A549 (cell line): ENCODE measurements at regions not wholly inside any gene's neighbourhood (a gene's known extent, or its start where the extent isn't known, plus 50 kb on each side); places are given as distances from the start of the nearest gene placed in this dataset.
"Not testable (repeated sequence)": the region's sequence is repeated elsewhere in the genome, so short reads cannot be mapped to it uniquely, and the experiment has no call there.

Source experiments
- ATAC-seq, 2 experiments: fragments of 200-7000 bp in 1 of 2; fragments of >200 bp in 1 of 2; cut with Nextera tagmentation in 1 of 2; cut with Tn5 transposase in 1 of 2; 3 replicates each; pipeline versions ENCODE4 v1.8.0 to v1.9.1; 2018 to 2020; ENCODE audit warnings: mild to moderate bottlenecking in 1 of 2, moderate library complexity in 1 of 2
- CTCF ChIA-PET: fragments of 300-600 bp; sonication (Branson Sonifier 250); formaldehyde crosslinking; extraction: SDS; loops from one replicate; lab custom pipeline; 2021; ENCODE audit warnings: antibody characterized with exemption, inconsistent platforms; lab: Yijun Ruan, JAX
- POLR2A ChIA-PET: fragments of 350-600 bp; formaldehyde crosslinking; extraction: SDS; loops from one replicate; lab custom pipeline; 2021; ENCODE audit warnings: antibody characterized with exemption, inconsistent platforms; lab: Yijun Ruan, JAX
- DNase-seq, 2 experiments: peaks; one replicate each; pipeline versions ENCODE4 v3.0.0 to v3.0.0-alpha.2; 2011 to 2016; ENCODE audit warnings: low read depth in 1 of 2, low spot score in 1 of 2
- FAIRE-seq: peaks from 2 replicates; lab custom pipeline; 2011; peaks lifted over from hg19 to GRCh38; lab: Jason Lieb, UNC
- H3K27ac ChIP-seq, 2 experiments: fragments of >200 bp; sonication (Bioruptor Twin); formaldehyde crosslinking; 3 replicates each; pipeline ENCODE4 v1.5.1; 2016 to 2017
- H3K4me1 ChIP-seq: fragments of >200 bp; sonication (Bioruptor Twin); formaldehyde crosslinking; 3 replicates; pipeline ENCODE4 v1.6.1; 2016
- H3K4me2 ChIP-seq: fragments of >200 bp; sonication (Bioruptor Twin); formaldehyde crosslinking; 3 replicates; pipeline ENCODE4 v1.6.1; 2016
- H3K4me3 ChIP-seq: fragments of >200 bp; sonication (Bioruptor Twin); formaldehyde crosslinking; 3 replicates; pipeline ENCODE4 v1.5.1; 2016
- H3K9me3 ChIP-seq: fragments of >200 bp; sonication (Bioruptor Twin); formaldehyde crosslinking; 3 replicates; pipeline ENCODE4 v1.6.1; 2016
- ATOH8 ChIP-seq: fragments of 250-450 bp; sonication (Bioruptor Pico); IDR thresholded peaks from 2 replicates; pipeline ENCODE4 v1.5.0; 2020; ENCODE audit warnings: low read depth, mild to moderate bottlenecking, moderate library complexity
- CHD2 ChIP-seq: fragments of 150-350 bp; IDR thresholded peaks from 2 replicates; pipeline ENCODE4 v1.6.1; 2014; ENCODE audit warnings: low read length; ENCODE audit not compliant: partially characterized antibody
- CHD4 ChIP-seq: fragments of 200-600 bp; sonication (generic); IDR thresholded peaks from 2 replicates; pipeline ENCODE4 v1.6.1; 2016; ENCODE audit warnings: antibody characterized with exemption, mild to moderate bottlenecking, borderline replicate concordance
- EHF ChIP-seq: fragments of 250-450 bp; sonication (Bioruptor Pico); IDR thresholded peaks from 2 replicates; pipeline ENCODE4 v1.5.0; 2020; ENCODE audit warnings: mild to moderate bottlenecking
- EP300 ChIP-seq, 2 experiments: fragments of >200 bp; sonication (Bioruptor Twin); formaldehyde crosslinking; IDR thresholded peaks; 2 replicates in 1 of 2; 3 replicates in 1 of 2; pipeline ENCODE4 v1.6.1; 2016 to 2017
- ESRRA ChIP-seq: fragments of 150-350 bp; IDR thresholded peaks from 2 replicates; pipeline ENCODE4 v1.6.1; 2014; ENCODE audit warnings: mild to moderate bottlenecking, low read length, borderline replicate concordance
- FOSL2 ChIP-seq, 2 experiments: fragments of 450-650 bp in 1 of 2; fragments of >200 bp in 1 of 2; sonication (Bioruptor Twin) in 1 of 2; formaldehyde crosslinking; IDR thresholded peaks; 2 replicates each; pipeline versions ENCODE4 v1.5.0 to v1.6.1; 2016 to 2020; ENCODE audit warnings: mild to moderate bottlenecking in 1 of 2, moderate library complexity in 1 of 2
- HEYL ChIP-seq: fragments of 250-450 bp; sonication (Bioruptor Pico); IDR thresholded peaks from 2 replicates; pipeline ENCODE4 v1.8.0; 2021; ENCODE audit warnings: mild to moderate bottlenecking, moderate library complexity
- HMGXB4 ChIP-seq: fragments of 250-450 bp; sonication (Bioruptor Pico); IDR thresholded peaks from 2 replicates; pipeline ENCODE4 v1.5.0; 2021; ENCODE audit warnings: mild to moderate bottlenecking, moderate library complexity, borderline replicate concordance
- HOXA7 ChIP-seq: fragments of 250-450 bp; sonication (Bioruptor Pico); IDR thresholded peaks from 2 replicates; pipeline ENCODE4 v1.5.0; 2020; ENCODE audit warnings: mild to moderate bottlenecking, moderate library complexity
- HOXB13 ChIP-seq: fragments of 250-450 bp; sonication (Bioruptor Pico); IDR thresholded peaks from 2 replicates; pipeline ENCODE4 v1.5.0; 2020; ENCODE audit warnings: low read depth, mild to moderate bottlenecking, moderate library complexity
- JUNB ChIP-seq: fragments of >200 bp; sonication (Bioruptor Twin); formaldehyde crosslinking; IDR thresholded peaks from 2 replicates; pipeline ENCODE4 v1.6.1; 2016
- MAZ ChIP-seq: fragments of 150-350 bp; IDR thresholded peaks from 2 replicates; pipeline ENCODE4 v1.6.1; 2014; ENCODE audit warnings: antibody characterized with exemption, low read depth, low read length, borderline replicate concordance
- NFE2L2 ChIP-seq: fragments of 150-350 bp; conservative IDR thresholded peaks from 2 replicates; pipeline ENCODE4 v1.6.1; 2014; ENCODE audit warnings: low read length
- RAD21 ChIP-seq, 2 experiments: fragments of >200 bp in 1 of 2; sonication (Bioruptor Twin) in 1 of 2; formaldehyde crosslinking in 1 of 2; IDR thresholded peaks in 1 of 2; conservative IDR thresholded peaks in 1 of 2; 2 replicates in 1 of 2; 3 replicates in 1 of 2; pipeline ENCODE4 v1.6.1; 2012 to 2018; ENCODE audit warnings: inconsistent platforms in 1 of 2
- RNF2 ChIP-seq: fragments of 200-600 bp; sonication (generic); IDR thresholded peaks from 2 replicates; pipeline ENCODE4 v1.6.1; 2016; ENCODE audit warnings: low read depth, mild to moderate bottlenecking, antibody characterized with exemption, moderate library complexity, borderline replicate concordance
- TP53 ChIP-seq: fragments of 250-450 bp; sonication (Bioruptor Pico); IDR thresholded peaks from 2 replicates; pipeline ENCODE4 v1.5.0; 2021; ENCODE audit warnings: mild to moderate bottlenecking, moderate library complexity
- ZC3H11A ChIP-seq: fragments of 450-650 bp; IDR thresholded peaks from 2 replicates; pipeline ENCODE4 v1.6.1; 2014; ENCODE audit warnings: antibody characterized with exemption, mild to moderate bottlenecking
- ZSCAN20 ChIP-seq: fragments of 250-450 bp; sonication (Bioruptor Pico); IDR thresholded peaks from 2 replicates; pipeline ENCODE4 v1.8.0; 2022; ENCODE audit warnings: mild to moderate bottlenecking, moderate library complexity
- WGBS: methylation state at CpG from one replicate; pipeline ENCODE4 v1.1.6; 2017; ENCODE audit errors: missing lambda C conversion rate; 5-methylcytosine and 5-hydroxymethylcytosine counted together
- TF ChIP-seq, protein P1 (sequence below): IDR thresholded peaks from 2 replicates; pipeline ENCODE4 v1.6.1; 2012; ENCODE audit warnings: low read depth, borderline replicate concordance
- TF ChIP-seq, protein P2 (sequence below): IDR thresholded peaks from 2 replicates; pipeline ENCODE4 v1.6.1; 2012

DNA sequence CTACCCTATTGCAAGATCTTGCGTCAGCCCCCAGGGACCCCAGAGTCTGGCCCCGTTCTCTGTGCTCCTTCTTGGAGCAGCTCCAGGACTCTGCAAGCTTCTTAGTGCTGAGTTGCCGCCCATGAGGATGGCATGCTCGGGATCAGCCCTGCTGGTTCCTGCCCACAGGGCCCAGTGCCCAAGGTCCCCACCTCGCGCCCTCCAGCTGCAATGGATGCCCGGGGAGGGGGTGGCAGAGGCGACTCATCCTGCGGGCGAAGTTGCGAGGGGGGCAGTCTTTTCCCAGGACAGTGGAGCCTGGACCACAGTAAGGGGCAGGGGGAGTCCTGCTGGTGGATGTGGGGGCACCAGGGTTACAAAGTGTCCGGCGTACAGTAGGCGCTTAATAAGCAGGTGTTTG is 261.9 kb downstream of the BCL2 start:
- Histone ChIP-seq H3K27ac (no peak overlapping the region), H3K4me2 (no peak overlapping the region), H3K4me1 (no peaks in the 10 kb centered on the region), H3K9me3 (no peaks in the 10 kb centered on the region), H3K4me3 (no peak overlapping the region)
- FAIRE-seq, result no peak
- TF ChIP-seq ESRRA (no peak), CHD4 (no peak)
- TF ChIP-seq, protein P1, sequence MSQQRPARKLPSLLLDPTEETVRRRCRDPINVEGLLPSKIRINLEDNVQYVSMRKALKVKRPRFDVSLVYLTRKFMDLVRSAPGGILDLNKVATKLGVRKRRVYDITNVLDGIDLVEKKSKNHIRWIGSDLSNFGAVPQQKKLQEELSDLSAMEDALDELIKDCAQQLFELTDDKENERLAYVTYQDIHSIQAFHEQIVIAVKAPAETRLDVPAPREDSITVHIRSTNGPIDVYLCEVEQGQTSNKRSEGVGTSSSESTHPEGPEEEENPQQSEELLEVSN, result no peak
- no peak for ATAC-seq
- WGBS, result 94% methylated on average over 3 of the region's 14 CpGs
- ChIA-PET CTCF (interaction anchor here (0.6 to 1.2 kb wide), 3 partner anchors 12 to 261 kb away, joined by 3 read pairs; no protein-coding TSS in a partner anchor), POLR2A (no interaction called here)
- no peak for DNase-seq

GRCh38 chr18:63054901-63055584 is 264.5 kb downstream of the BCL2 start:
- CTCF ChIA-PET, result no interaction called here
- DNase-seq (no peak), ATAC-seq (no peak), FAIRE-seq (no peak)
- no peaks in the 10 kb centered on the region for H3K4me1 ChIP-seq
- H3K4me3 ChIP-seq, result no peak overlapping the region
- POLR2A ChIA-PET, result no interaction called here
- 9% methylated on average over 3 of the region's 3 CpGs for WGBS
- no peaks in the 10 kb centered on the region for H3K9me3 ChIP-seq
- H3K4me2 ChIP-seq, result no peak overlapping the region
- H3K27ac ChIP-seq, result no peak overlapping the region
- no peak for TF ChIP-seq ATOH8 (CRISPR knock-in tag)
- no peak for TF ChIP-seq FOSL2 (IDR thresholded peaks at IDR 0.05)
- TF ChIP-seq FOSL2 (CRISPR knock-in tag; IDR thresholded peaks at IDR 0.05), result no peak
- no peak for TF ChIP-seq HMGXB4
- no peak for TF ChIP-seq HEYL (CRISPR knock-in tag)
- no peak for TF ChIP-seq ZSCAN20 (CRISPR knock-in tag)
- TF ChIP-seq JUNB, result no peak
- no peak for TF ChIP-seq RAD21 (conservative IDR thresholded peaks at IDR 0.05 in 1 of 2, IDR thresholded peaks at IDR 0.05 in 1 of 2)
- TF ChIP-seq HOXB13, result no peak
- no peak for TF ChIP-seq HOXA7
- TF ChIP-seq TP53 (CRISPR knock-in tag), result no peak
- TF ChIP-seq RNF2, result no peak
- TF ChIP-seq EP300 (IDR thresholded peaks at IDR 0.05), result no peak
- TF ChIP-seq ESRRA, result no peak
- TF ChIP-seq CHD2, result no peak
- TF ChIP-seq ZC3H11A, result no peak
- no peak for TF ChIP-seq NFE2L2
- TF ChIP-seq, all 56 proteins: peak for 0

GRCh38 chr18:63051928-63052327 is 267.6 kb downstream of the BCL2 start:
- no peak for TF ChIP-seq MAZ
- TF ChIP-seq, protein P2, sequence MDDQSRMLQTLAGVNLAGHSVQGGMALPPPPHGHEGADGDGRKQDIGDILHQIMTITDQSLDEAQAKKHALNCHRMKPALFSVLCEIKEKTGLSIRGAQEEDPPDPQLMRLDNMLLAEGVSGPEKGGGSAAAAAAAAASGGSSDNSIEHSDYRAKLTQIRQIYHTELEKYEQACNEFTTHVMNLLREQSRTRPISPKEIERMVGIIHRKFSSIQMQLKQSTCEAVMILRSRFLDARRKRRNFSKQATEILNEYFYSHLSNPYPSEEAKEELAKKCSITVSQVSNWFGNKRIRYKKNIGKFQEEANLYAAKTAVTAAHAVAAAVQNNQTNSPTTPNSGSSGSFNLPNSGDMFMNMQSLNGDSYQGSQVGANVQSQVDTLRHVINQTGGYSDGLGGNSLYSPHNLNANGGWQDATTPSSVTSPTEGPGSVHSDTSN, result no peak
- TF ChIP-seq EHF, result no peak
- CTCF ChIA-PET, result interaction anchor here (0.6 kb wide), 1 partner anchor 39 kb away, joined by 3 read pairs; no protein-coding TSS in a partner anchor
- DNase-seq, result no peak
- Histone ChIP-seq H3K4me2 (no peak overlapping the region), H3K4me3 (no peak overlapping the region), H3K9me3 (no peaks in the 10 kb centered on the region), H3K27ac (no peak overlapping the region), H3K4me1 (no peaks in the 10 kb centered on the region)
- FAIRE-seq, result no peak
- WGBS, result 2% methylated on average over 3 of the region's 3 CpGs
- no peak for ATAC-seq
- POLR2A ChIA-PET, result no interaction called here

GRCh38 chr18:63050667-63051395 is 268.7 kb downstream of the BCL2 start:
- H3K27ac ChIP-seq, DNase-seq, H3K9me3 ChIP-seq, CTCF ChIA-PET, ATAC-seq, FAIRE-seq, H3K4me2 ChIP-seq, POLR2A ChIA-PET, H3K4me1 ChIP-seq, H3K4me3 ChIP-seq: not testable (repeated sequence)
- WGBS, result 36% methylated on average over 9 of the region's 9 CpGs
